ENCODE measurements at regions not wholly inside any gene's neighbourhood (a gene's known extent, or its start where the extent isn't known, plus 50 kb on each side); places are given as distances from the start of the nearest gene placed in this dataset.

DNA sequence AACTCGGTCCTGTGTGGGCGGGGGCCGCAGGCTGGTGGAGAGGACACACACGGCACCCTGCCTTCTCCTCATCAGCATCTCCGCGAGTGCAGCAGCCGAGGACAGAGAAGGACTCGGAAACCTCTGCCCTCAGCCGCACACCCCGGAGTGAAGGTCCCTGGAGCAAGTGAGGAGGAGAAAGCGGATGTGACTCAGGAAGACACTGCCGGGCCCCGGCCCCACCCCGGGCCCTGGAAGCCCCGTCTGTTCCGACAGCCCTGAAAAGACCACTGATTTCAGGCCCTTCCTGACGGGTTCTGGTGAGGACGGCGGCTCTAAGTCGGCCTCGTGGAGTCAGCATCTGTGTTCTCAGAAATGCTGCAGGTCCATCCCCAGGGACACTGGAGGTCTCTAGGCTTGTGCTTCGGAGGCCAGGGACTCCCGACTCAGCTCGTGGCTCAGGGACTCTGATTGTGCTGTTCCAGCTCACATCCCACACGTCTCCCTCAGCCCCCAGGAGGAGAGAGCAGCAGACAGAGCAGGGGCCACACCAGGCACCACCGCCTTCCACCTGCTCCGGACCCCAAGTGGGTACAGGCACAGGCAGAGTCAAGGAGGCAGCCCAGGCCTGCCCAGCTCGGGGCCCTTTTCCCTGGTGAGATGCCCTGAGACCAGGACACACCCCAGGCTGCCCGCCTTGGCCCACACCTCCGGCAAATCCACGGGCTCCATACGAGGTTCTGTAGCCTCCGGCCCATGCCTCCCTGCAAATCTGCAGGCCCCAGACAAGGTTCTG is 134.5 kb upstream of the NKX1-1 start:
- DNase-seq, result no peak

DNA sequence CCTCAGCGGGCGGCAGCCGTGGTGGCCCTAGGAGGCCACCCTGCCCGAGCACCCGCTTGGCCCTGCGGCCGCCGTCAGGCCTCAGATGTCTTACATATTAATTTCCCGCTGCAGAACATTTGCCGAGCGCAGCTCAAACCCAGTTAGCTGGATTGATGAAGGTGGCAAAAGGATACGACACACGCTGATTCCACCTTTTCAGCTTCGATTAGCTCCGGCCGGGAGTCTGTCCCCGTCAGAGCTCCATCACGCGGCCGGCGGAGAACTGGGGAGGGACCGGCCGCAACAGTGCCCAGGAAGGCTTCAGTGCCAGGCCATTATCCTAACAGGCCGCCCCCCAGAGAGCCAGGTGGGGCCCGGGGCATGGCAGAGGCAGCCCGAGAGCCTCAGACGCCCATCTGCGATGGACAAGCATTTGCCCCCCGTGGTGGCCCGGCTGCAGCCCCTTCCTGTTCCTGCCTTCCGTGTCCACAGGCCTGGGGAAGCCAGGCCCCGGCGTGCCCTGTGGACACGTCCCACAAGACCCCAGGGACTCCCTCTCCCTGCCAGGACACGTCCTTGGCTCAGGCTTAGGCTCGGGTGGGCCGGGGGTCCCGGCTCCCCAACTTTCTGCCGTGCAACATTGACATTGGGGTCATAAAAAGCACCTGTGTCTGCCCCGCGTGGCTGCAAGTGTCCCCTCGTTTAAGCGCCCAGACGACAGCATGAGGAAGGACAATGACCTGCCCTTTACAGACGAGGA is 133.8 kb upstream of the NKX1-1 start:
- no peak for DNase-seq

- DNase-seq, result no peak
Observed at GRCh38 chr4:1538941-1539772, 132.9 kb upstream of the NKX1-1 start.

- DNase-seq, result no peak
Observed at GRCh38 chr4:1538096-1538410, 131.8 kb upstream of the NKX1-1 start.

DNA sequence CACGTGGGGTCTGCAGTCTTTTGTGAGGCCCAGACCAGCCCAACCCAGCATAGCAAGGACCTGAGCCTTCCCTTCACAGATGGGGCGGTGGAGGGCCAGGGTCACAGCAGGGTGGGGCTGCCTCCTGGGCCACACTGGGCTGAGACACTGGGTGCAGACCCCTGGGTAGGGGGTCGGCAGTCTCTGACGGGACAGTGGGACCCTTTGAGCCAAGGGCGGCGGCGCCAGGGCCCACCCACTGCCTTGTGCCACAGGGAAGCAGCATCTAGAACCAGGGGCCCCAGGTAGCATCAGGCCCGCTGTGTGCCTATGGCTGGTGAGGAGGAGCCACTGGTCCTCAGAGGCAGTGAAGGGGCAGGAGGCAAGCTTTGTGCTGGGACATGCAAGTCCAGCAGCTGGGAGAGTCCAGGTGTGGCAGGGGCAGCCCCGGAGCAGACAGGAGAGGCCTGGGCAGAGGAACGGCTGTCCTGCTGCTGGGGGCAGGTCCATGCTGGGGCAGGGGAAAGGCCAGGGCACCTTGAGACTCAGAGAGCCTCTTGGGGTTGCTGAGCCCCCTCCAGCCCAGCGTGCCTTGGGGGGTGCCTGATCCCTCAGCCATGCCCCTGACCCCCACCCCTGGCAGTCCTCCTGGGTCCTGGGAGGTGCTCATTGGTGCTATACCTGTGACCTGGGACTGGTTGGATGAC is 131.3 kb upstream of the NKX1-1 start:
- DNase-seq, result no peak

DNA sequence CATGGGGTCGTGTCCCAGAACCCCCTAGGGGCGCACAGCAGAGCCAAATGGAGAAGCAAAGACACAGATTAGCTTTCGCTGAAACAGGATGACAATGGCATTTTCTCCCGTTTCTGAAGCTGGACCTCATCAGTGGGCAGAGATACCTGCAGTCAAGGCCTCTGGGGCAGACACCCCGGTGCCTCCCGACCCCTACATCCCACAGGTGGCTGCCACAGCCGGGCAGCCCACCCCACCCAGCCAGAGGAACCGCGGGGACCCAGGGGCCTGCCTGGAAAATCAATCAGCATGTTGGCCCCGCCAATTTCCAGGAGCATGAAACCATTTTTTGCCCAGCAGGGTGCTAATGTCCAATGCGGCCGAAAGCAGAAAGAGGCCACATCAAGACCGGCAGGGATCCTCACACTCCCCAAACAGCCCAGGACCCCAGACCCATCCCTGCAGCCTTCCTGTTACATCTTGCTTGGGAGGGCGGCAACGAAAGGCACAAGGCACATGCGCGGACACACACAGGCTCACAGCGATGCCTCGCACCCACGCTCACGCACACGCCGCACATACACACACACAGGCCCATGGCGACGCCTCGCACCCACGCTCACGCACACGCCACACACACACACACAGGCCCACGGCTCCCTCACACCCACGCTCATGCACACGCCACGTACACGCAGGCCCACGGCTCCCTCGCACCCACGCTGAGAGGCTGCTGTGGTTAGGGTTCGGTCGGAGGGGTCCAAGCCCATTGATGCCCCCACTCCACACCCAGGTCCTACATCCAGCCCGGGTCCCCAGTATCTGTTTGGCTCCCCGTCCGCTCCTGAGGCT is 130.6 kb upstream of the NKX1-1 start:
- no peak for DNase-seq

GRCh38 chr4:1535926-1536578 is 129.8 kb upstream of the NKX1-1 start:
- DNase-seq, result no peak

DNA sequence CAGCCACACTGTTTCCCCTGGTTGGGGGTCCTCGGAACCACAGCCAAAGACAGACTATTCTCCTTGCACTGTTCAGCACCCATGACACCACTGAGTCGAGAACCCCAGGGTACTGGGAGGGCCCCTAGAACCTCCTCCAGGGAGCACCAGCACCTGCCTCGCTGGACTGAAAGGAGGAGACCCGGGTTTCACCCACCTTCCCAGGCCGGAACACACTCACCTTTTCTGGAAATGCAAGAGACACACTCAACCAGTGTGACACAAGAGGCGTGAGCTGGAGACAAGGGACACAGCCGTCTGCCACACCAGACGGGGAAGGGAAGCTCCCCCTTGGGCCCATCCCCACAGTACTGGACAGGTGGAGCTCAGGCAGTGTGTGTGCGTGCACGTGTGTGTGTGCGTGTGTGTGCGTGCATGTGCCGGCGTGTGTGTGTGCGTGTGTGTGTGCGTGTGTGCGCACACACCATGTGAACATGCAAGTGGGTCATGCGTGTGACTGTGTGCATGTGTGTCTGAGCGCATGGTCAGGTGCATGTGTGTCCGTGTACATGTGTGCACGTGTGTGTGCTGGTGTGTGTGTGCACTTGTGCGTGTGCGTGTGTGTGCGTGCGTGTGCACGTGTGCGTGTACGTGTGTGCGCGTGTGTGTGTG is 128.8 kb upstream of the NKX1-1 start:
- no peak for DNase-seq

GRCh38 chr4:1534095-1534872 is 128.0 kb upstream of the NKX1-1 start:
- DNase-seq, result no peak

GRCh38 chr4:1533501-1534064 is 127.3 kb upstream of the NKX1-1 start:
- DNase-seq, result no peak

DNA sequence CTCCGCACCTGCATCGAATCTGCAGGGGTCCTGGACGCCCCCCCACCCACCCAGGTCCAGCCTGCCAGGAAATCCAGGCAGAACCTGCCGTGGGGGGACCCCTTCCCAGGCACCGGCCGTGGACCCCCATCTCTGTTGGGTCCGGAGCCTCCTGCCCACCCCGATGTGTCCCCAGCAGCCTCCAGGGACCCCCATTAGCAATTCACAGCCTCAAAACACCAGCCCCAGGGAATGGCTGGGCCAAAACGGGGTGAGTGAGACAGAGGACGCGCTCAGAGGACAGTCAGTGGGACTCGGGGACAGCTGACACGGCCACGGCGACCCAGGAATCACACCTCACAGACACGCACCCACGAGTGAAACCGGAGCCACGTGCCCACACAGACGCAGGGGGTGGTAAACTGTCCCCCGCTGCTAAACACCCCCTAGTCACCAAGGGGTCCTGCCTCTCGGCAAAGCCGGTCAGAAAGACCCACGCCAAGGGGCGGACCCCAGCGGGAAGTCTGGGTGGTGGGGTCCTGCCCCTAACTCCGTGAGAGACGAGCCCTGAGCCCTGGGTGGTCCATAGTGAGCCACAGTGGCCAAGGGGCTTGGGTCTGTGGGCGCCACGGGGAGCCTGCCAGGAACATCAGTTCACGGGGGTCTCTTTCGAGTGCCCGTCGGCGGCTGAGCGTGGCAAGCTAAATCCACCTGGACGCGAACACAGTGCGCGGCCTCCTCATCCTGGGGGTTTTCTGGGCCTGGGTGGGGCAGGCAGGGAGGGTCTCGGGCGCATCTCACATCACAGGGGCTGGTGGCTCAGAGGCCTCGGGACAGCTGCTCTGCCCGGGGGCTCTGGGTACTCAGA is 126.5 kb upstream of the NKX1-1 start:
- no peak for DNase-seq

- DNase-seq, result no peak
Observed at GRCh38 chr4:1531683-1532548, 125.7 kb upstream of the NKX1-1 start.

DNA sequence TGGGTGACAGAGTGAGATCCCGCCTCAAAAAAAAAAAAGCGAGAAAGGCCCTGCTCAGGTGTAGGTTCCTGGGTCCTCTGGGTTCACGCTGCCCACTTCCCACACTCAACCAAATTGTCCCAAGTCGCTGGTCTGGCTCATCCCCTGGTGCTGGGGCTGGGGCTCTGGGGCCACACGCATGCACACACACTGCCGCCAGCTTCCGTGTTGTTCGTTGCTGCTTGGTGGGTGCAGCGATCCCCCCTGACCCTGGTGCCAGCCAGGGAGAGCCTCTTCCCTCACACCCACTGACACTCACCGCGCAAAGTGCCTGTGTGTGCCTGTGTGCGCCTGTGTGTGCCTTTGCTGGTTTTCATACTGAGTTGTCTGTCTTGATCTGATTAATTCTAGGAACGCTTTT is 124.1 kb upstream of the NKX1-1 start:
- no peak for DNase-seq

DNA sequence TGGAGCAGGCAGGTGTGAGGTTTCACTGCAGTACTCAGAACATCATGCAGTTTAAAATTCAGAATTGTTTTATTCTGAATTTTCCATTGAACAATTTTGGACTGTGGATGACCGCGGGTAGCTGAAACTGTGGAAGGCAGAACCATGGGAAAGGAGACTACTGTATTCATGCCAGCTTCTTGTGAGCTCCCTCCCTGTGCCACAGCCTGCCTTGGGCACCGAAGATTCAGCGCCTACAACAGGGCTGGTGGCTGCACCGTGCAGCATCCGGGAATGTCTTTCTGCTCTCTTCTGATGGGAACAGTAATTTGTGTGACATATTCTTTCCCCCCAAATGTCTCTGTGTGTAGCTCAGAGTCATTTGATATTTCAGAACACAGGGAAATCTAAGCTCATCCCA is 118.5 kb upstream of the NKX1-1 start:
- no peak for DNase-seq

DNA sequence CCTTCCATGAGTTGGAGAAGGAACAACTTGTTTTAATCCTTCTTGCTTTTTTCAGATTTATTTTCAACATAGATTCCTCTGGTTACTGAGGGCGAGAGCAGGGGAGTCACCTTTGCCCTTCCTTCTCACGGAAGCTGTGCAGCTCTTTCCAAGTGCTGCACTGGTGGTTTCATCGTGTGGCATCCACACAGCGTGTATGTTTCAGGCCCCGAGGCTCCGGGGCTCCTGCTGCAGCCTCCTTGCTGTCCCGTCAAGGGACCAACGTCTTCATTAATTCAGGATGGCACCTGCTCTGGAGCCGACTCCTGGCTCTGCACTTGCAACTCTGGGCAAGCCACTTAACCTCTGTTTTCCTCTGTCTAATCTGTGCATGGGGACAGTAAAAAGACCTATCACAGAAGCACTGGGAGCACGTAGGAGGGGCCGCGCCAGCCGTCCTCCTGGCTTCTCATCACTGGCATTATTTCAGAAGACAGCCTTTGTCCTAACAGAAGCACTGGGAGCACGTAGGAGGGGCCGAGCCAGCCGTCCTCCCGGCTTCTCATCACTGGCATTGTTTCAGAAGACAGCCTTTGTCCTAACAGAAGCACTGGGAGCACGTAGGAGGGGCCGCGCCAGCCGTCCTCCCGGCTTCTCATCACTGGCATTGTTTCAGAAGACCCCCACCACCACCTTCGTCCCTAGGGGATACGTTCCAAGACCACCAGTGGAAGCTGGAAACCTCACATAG is 117.8 kb upstream of the NKX1-1 start:
- DNase-seq, result no peak

DNA sequence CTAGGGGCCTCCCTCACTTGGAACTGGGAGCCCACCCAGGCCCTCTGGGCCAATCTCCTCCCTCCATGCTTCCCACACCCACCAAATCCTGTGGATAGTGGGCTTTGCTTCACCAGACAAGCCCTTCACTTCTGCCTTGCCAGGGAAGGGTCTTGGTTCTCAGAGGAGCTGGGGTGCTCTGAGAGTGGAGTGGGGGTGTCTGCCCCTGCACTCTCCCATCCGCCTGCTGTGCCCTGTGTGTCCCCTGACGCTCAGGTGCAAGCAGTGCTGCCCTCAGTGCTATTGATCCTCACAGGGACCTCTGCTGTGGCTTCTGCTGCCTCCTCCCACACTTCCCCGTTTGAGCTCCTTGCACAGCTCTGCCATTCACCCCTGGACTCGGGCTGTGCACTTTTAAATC is 117.3 kb upstream of the NKX1-1 start:
- DNase-seq, result no peak

GRCh38 chr4:1523033-1523432 is 116.8 kb upstream of the NKX1-1 start:
- no peak for DNase-seq

Measured in amniotic stem cell (primary cell).